GM12872 (cell line): ENCODE measurements at regions not wholly inside any gene's neighbourhood (a gene's known extent, or its start where the extent isn't known, plus 50 kb on each side); places are given as distances from the start of the nearest gene placed in this dataset.

Source experiments
- CTCF ChIP-seq: IDR thresholded peaks from 3 replicates; pipeline ENCODE4 v1.5.1; 2011; ENCODE audit warnings: low read depth, mild to moderate bottlenecking, low read length, moderate library complexity; ENCODE audit not compliant: insufficient read depth

- no peak for TF ChIP-seq CTCF
Measured at GRCh38 chr18:64275593-64276300, 126.9 kb upstream of the LINC00305 start.

GRCh38 chr18:64273724-64274123 lies 124.8 kb upstream of the LINC00305 start:
- no peak for TF ChIP-seq CTCF

GRCh38 chr18:64271975-64272659 lies 123.2 kb upstream of the LINC00305 start:
- TF ChIP-seq CTCF = no peak

GRCh38 chr18:64271246-64271645 lies 122.4 kb upstream of the LINC00305 start:
- no peak for TF ChIP-seq CTCF

GRCh38 chr18:64270608-64271007 lies 121.7 kb upstream of the LINC00305 start:
- no peak for TF ChIP-seq CTCF

- no peak for TF ChIP-seq CTCF
Measured at GRCh38 chr18:64270121-64270520, 121.2 kb upstream of the LINC00305 start.

GRCh38 chr18:64264171-64264570 lies 115.3 kb upstream of the LINC00305 start:
- no peak for TF ChIP-seq CTCF
